SK-N-SH treated with all-trans-retinoic acid at 6 μM for 48 hours (cell line): ENCODE measurements at regions not wholly inside any gene's neighbourhood (a gene's known extent, or its start where the extent isn't known, plus 50 kb on each side); places are given as distances from the start of the nearest gene placed in this dataset.

Experiments used
- ARNTL ChIP-seq: fragments of 450-650 bp; formaldehyde crosslinking; IDR thresholded peaks from 2 replicates; pipeline ENCODE4 v1.5.0; 2020; ENCODE audit warnings: low read depth, mild to moderate bottlenecking, moderate library complexity, borderline replicate concordance
- CSDC2 ChIP-seq: fragments of 250-450 bp; sonication (Bioruptor Pico); IDR thresholded peaks from 2 replicates; pipeline ENCODE4 v1.5.0; 2020; ENCODE audit warnings: mild to moderate bottlenecking, moderate library complexity
- GLIS3 ChIP-seq: fragments of 250-450 bp; sonication (Bioruptor Pico); IDR thresholded peaks from 2 replicates; pipeline ENCODE4 v1.5.0; 2020; ENCODE audit warnings: mild to moderate bottlenecking, moderate library complexity
- PPARA ChIP-seq: fragments of 250-450 bp; sonication (Bioruptor Pico); IDR thresholded peaks from 2 replicates; pipeline ENCODE4 v1.5.0; 2020; ENCODE audit warnings: mild to moderate bottlenecking, borderline replicate concordance
- RARB ChIP-seq: fragments of 250-450 bp; sonication (Bioruptor Pico); IDR thresholded peaks from 2 replicates; pipeline ENCODE4 v1.8.0; 2021; ENCODE audit warnings: mild to moderate bottlenecking, moderate library complexity
- SNAI2 ChIP-seq: fragments of 250-450 bp; sonication (Bioruptor Pico); IDR thresholded peaks from 2 replicates; pipeline ENCODE4 v1.5.0; 2020; ENCODE audit warnings: mild to moderate bottlenecking, moderate library complexity
- TCF4 ChIP-seq: fragments of 250-450 bp; sonication (Bioruptor Pico); IDR thresholded peaks from 2 replicates; pipeline ENCODE4 v1.8.0; 2021; ENCODE audit warnings: mild to moderate bottlenecking, moderate library complexity, borderline replicate concordance
- ZC3H10 ChIP-seq: fragments of 250-450 bp; sonication (Bioruptor Pico); IDR thresholded peaks from 2 replicates; pipeline ENCODE4 v1.5.1; 2021; ENCODE audit warnings: mild to moderate bottlenecking, moderate library complexity
- ZFP3 ChIP-seq: fragments of 250-450 bp; sonication (Bioruptor Pico); IDR thresholded peaks from 2 replicates; pipeline ENCODE4 v1.5.0; 2020; ENCODE audit warnings: mild to moderate bottlenecking, moderate library complexity
- ZFP30 ChIP-seq: fragments of 450-650 bp; formaldehyde crosslinking; IDR thresholded peaks from 2 replicates; pipeline ENCODE4 v1.5.0; 2022; ENCODE audit warnings: mild to moderate bottlenecking, moderate library complexity
- ZNF8 ChIP-seq: fragments of 450-650 bp; formaldehyde crosslinking; IDR thresholded peaks from 2 replicates; pipeline ENCODE4 v1.5.0; 2020; ENCODE audit warnings: mild to moderate bottlenecking, moderate library complexity
- TF ChIP-seq, protein P1 (sequence below): fragments of 250-450 bp; sonication (Bioruptor Pico); IDR thresholded peaks from 2 replicates; pipeline ENCODE4 v1.5.1; 2020; ENCODE audit warnings: low read depth, mild to moderate bottlenecking, moderate library complexity

DNA sequence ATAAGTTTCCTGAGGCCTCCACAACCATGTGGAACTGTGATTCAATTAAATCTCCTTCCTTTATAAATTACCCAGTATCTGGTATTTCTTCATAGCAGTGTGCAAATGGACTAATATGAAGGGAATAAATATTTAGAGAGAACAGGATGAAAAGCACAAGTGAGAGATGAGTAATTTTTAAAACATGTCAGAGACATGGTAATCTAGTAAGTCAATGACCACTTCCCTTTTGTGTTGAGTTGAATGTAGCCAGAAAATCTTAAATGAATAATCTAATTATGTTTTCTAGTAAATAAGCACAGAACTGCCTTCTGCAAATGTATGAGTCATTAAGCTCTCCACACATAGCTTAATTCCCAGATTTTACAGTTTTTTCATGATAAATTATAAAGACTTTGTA, 524.1 kb upstream of the SLITRK5 start:
- TF ChIP-seq SNAI2 (no peak), GLIS3 (CRISPR knock-in tag) (no peak), ZC3H10 (CRISPR knock-in tag) (no peak), ZFP3 (no peak), CSDC2 (CRISPR knock-in tag) (no peak), PPARA (CRISPR knock-in tag) (no peak), TCF4 (CRISPR knock-in tag) (no peak), ZNF8 (CRISPR knock-in tag) (no peak), RARB (CRISPR knock-in tag) (no peak), ZFP30 (CRISPR knock-in tag) (no peak), ARNTL (CRISPR knock-in tag) (no peak)
- TF ChIP-seq, protein P1, sequence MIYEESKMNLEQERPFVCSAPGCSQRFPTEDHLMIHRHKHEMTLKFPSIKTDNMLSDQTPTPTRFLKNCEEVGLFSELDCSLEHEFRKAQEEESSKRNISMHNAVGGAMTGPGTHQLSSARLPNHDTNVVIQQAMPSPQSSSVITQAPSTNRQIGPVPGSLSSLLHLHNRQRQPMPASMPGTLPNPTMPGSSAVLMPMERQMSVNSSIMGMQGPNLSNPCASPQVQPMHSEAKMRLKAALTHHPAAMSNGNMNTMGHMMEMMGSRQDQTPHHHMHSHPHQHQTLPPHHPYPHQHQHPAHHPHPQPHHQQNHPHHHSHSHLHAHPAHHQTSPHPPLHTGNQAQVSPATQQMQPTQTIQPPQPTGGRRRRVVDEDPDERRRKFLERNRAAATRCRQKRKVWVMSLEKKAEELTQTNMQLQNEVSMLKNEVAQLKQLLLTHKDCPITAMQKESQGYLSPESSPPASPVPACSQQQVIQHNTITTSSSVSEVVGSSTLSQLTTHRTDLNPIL (CRISPR knock-in tag) = no peak
